IPS-20b (cell line): ENCODE measurements at regions not wholly inside any gene's neighbourhood (a gene's known extent, or its start where the extent isn't known, plus 50 kb on each side); places are given as distances from the start of the nearest gene placed in this dataset.

ENCODE experiments used
- H3K27ac ChIP-seq: one replicate; pipeline ENCODE4 v1.5.1; 2013; ENCODE audit warnings: low read length
- H3K27me3 ChIP-seq: 2 replicates; pipeline ENCODE4 v1.6.1; 2013; ENCODE audit warnings: mild to moderate bottlenecking, low read length, inconsistent platforms; ENCODE audit not compliant: insufficient read depth
- H3K36me3 ChIP-seq: 2 replicates; pipeline ENCODE4 v1.6.1; 2013; ENCODE audit warnings: low read depth, mild to moderate bottlenecking, inconsistent platforms, low read length, moderate library complexity; ENCODE audit not compliant: insufficient read depth
- H3K4me1 ChIP-seq: 2 replicates; pipeline ENCODE4 v1.6.1; 2013; ENCODE audit warnings: mild to moderate bottlenecking, control low read depth, inconsistent platforms, low read length, moderate library complexity; ENCODE audit not compliant: insufficient read depth
- H3K4me3 ChIP-seq: 2 replicates; pipeline ENCODE4 v1.5.1; 2013; ENCODE audit warnings: mild to moderate bottlenecking, low read length, inconsistent platforms
- H3K9ac ChIP-seq: 2 replicates; pipeline ENCODE4 v1.6.1; 2013; ENCODE audit warnings: low read depth, mild to moderate bottlenecking, inconsistent platforms, low read length, moderate library complexity
- H3K9me3 ChIP-seq: 2 replicates; pipeline ENCODE4 v1.6.1; 2013; ENCODE audit warnings: mild to moderate bottlenecking, low read depth, low read length, inconsistent platforms; ENCODE audit not compliant: insufficient read depth

- H3K4me1 ChIP-seq: peaks cover 26% of the 10 kb centered on the region; the same call in 1 of the 2 replicates
- H3K27ac ChIP-seq: no peak overlapping the region
- H3K36me3 ChIP-seq: no peaks in the 10 kb centered on the region
- H3K9me3 ChIP-seq: no peaks in the 10 kb centered on the region
- no peak overlapping the region for H3K4me3 ChIP-seq
- no peaks in the 10 kb centered on the region for H3K27me3 ChIP-seq
- peak overlapping the region; percentile 54 for H3K9ac ChIP-seq
Observed at GRCh38 chr2:63785096-63785495, 56.6 kb upstream of the UGP2 start.

GRCh38 chr2:63786471-63786870, 55.2 kb upstream of the UGP2 start:
- H3K4me1 ChIP-seq: peaks cover 26% of the 10 kb centered on the region
- no peaks in the 10 kb centered on the region for H3K36me3 ChIP-seq
- no peak overlapping the region for H3K9ac ChIP-seq

GRCh38 chr2:63788071-63788470, 53.6 kb upstream of the UGP2 start:
- Histone ChIP-seq H3K9ac (no peak overlapping the region), H3K36me3 (no peaks in the 10 kb centered on the region), H3K4me3 (no peak overlapping the region), H3K27ac (no peak overlapping the region), H3K4me1 (peaks cover 21% of the 10 kb centered on the region), H3K27me3 (no peaks in the 10 kb centered on the region), H3K9me3 (no peaks in the 10 kb centered on the region)

More at GRCh38 chr2:63786471-63786870, 55.2 kb upstream of the UGP2 start:
- H3K4me3 ChIP-seq: no peak overlapping the region
- no peak overlapping the region for H3K27ac ChIP-seq
- no peaks in the 10 kb centered on the region for H3K27me3 ChIP-seq
- H3K9me3 ChIP-seq: no peaks in the 10 kb centered on the region

GRCh38 chr2:63789338-63790020, 52.2 kb upstream of the UGP2 start:
- peaks cover 21% of the 10 kb centered on the region for H3K4me1 ChIP-seq
- no peak overlapping the region for H3K27ac ChIP-seq

GRCh38 chr2:63790491-63790890, 51.2 kb upstream of the UGP2 start:
- no peaks in the 10 kb centered on the region for H3K9me3 ChIP-seq
- no peaks in the 10 kb centered on the region for H3K36me3 ChIP-seq
- no peak overlapping the region for H3K4me3 ChIP-seq
- no peak overlapping the region for H3K27ac ChIP-seq
- peaks cover 14% of the 10 kb centered on the region for H3K4me1 ChIP-seq
- H3K27me3 ChIP-seq: no peaks in the 10 kb centered on the region
- no peak overlapping the region for H3K9ac ChIP-seq

More at GRCh38 chr2:63789338-63790020, 52.2 kb upstream of the UGP2 start:
- Histone ChIP-seq H3K36me3 (no peaks in the 10 kb centered on the region), H3K27me3 (no peaks in the 10 kb centered on the region), H3K9ac (no peak overlapping the region), H3K4me3 (no peak overlapping the region), H3K9me3 (no peaks in the 10 kb centered on the region)

GRCh38 chr2:63790906-63791305, 50.8 kb upstream of the UGP2 start:
- no peak overlapping the region for H3K27ac ChIP-seq
- H3K27me3 ChIP-seq: no peaks in the 10 kb centered on the region
- H3K4me1 ChIP-seq: peaks cover 14% of the 10 kb centered on the region
- H3K36me3 ChIP-seq: no peaks in the 10 kb centered on the region
- H3K4me3 ChIP-seq: no peak overlapping the region
- H3K9ac ChIP-seq: no peak overlapping the region
- no peaks in the 10 kb centered on the region for H3K9me3 ChIP-seq

- no peaks in the 10 kb centered on the region for H3K27me3 ChIP-seq
- H3K36me3 ChIP-seq: no peaks in the 10 kb centered on the region
- peaks cover 15% of the 10 kb centered on the region for H3K4me1 ChIP-seq
- no peaks in the 10 kb centered on the region for H3K9me3 ChIP-seq
- H3K4me3 ChIP-seq: no peak overlapping the region
- no peak overlapping the region for H3K27ac ChIP-seq
- H3K9ac ChIP-seq: no peak overlapping the region
Observed at GRCh38 chr2:63791387-63791786, 50.3 kb upstream of the UGP2 start.
